ENCODE measurements at regions not wholly inside any gene's neighbourhood (a gene's known extent, or its start where the extent isn't known, plus 50 kb on each side); places are given as distances from the start of the nearest gene placed in this dataset.
"Not testable (repeated sequence)": the region's sequence is repeated elsewhere in the genome, so short reads cannot be mapped to it uniquely, and the experiment has no call there.

- DNase-seq: no peak
- no peaks in the 10 kb centered on the region for H3K9me3 ChIP-seq
- intact Hi-C loops (cut with DNase I): no loop called here
- H3K4me1 ChIP-seq: no peaks in the 10 kb centered on the region
- TF ChIP-seq POLR2A (IDR thresholded peaks at IDR 0.05): no peak
- TF ChIP-seq CTCF (IDR thresholded peaks at IDR 0.05): no peak
- H3K4me3 ChIP-seq (replicated peaks in 1 of 3): no peak overlapping the region
- no peaks in the 10 kb centered on the region for H3K27me3 ChIP-seq
- no peaks in the 10 kb centered on the region for H3K36me3 ChIP-seq
- H3K27ac ChIP-seq: no peak overlapping the region
Observed at GRCh38 chr1:188027613-188028012, 1198.9 kb downstream of the PLA2G4A start.

- H3K9me3 ChIP-seq; H3K27me3 ChIP-seq; DNase-seq; H3K4me1 ChIP-seq; H3K4me3 ChIP-seq (replicated peaks in 1 of 3); H3K36me3 ChIP-seq; H3K27ac ChIP-seq; intact Hi-C loops (cut with DNase I): not testable (repeated sequence)
- WGBS, 2 donors: 44 to 100% methylated on average over 2 of the region's 2 CpGs
Observed at GRCh38 chr1:188037572-188037971, 1208.8 kb downstream of the PLA2G4A start.

GRCh38 chr1:188043536-188044245 is 1214.9 kb downstream of the PLA2G4A start:
- Histone ChIP-seq H3K4me1 (no peaks in the 10 kb centered on the region), H3K27me3 (no peaks in the 10 kb centered on the region), H3K9me3 (no peaks in the 10 kb centered on the region), H3K27ac (no peak overlapping the region), H3K36me3 (no peaks in the 10 kb centered on the region), H3K4me3 (replicated peaks in 1 of 3) (no peak overlapping the region)
- TF ChIP-seq POLR2A (IDR thresholded peaks at IDR 0.05): no peak
- no peak for TF ChIP-seq CTCF (IDR thresholded peaks at IDR 0.05)
- WGBS, 2 donors: 51 to 52% methylated on average over 4 of the region's 4 CpGs
- no peak for DNase-seq
- intact Hi-C loops (cut with DNase I): no loop called here

GRCh38 chr1:188050250-188050649 is 1221.5 kb downstream of the PLA2G4A start:
- intact Hi-C loops (cut with DNase I): no loop called here
- DNase-seq: no peak
- no peak overlapping the region for H3K4me3 ChIP-seq (replicated peaks in 1 of 3)
- no peaks in the 10 kb centered on the region for H3K27me3 ChIP-seq
- TF ChIP-seq CTCF (IDR thresholded peaks at IDR 0.05) (no peak), POLR2A (IDR thresholded peaks at IDR 0.05) (no peak)
- H3K36me3 ChIP-seq: no peaks in the 10 kb centered on the region
- H3K27ac ChIP-seq: no peak overlapping the region
- no peaks in the 10 kb centered on the region for H3K9me3 ChIP-seq
- no peaks in the 10 kb centered on the region for H3K4me1 ChIP-seq

GRCh38 chr1:188056011-188056410 is 1227.3 kb downstream of the PLA2G4A start:
- no peak for DNase-seq
- no peaks in the 10 kb centered on the region for H3K9me3 ChIP-seq
- 70 to 71% methylated on average over 7 of the region's 7 CpGs for WGBS, 2 donors
- H3K4me3 ChIP-seq (replicated peaks in 1 of 3): no peak overlapping the region
- H3K4me1 ChIP-seq: no peaks in the 10 kb centered on the region
- TF ChIP-seq CTCF (IDR thresholded peaks at IDR 0.05) (no peak), POLR2A (IDR thresholded peaks at IDR 0.05) (no peak)
- H3K27me3 ChIP-seq: no peaks in the 10 kb centered on the region
- no peaks in the 10 kb centered on the region for H3K36me3 ChIP-seq
- intact Hi-C loops (cut with DNase I): no loop called here
- H3K27ac ChIP-seq: no peak overlapping the region

- H3K4me1 ChIP-seq: no peaks in the 10 kb centered on the region
- H3K4me3 ChIP-seq (replicated peaks in 1 of 3): no peak overlapping the region
- no peak overlapping the region for H3K27ac ChIP-seq
- no peak for TF ChIP-seq POLR2A (IDR thresholded peaks at IDR 0.05)
- no peak for TF ChIP-seq CTCF (IDR thresholded peaks at IDR 0.05)
- H3K9me3 ChIP-seq: no peaks in the 10 kb centered on the region
- WGBS, 2 donors: 76 to 85% methylated on average over 1 of the region's 1 CpG
- H3K36me3 ChIP-seq: no peaks in the 10 kb centered on the region
- intact Hi-C loops (cut with DNase I): no loop called here
- H3K27me3 ChIP-seq: no peaks in the 10 kb centered on the region
- DNase-seq: no peak
Observed at GRCh38 chr1:188058801-188059200, 1230.1 kb downstream of the PLA2G4A start.
